ENCODE measurements at regions not wholly inside any gene's neighbourhood (a gene's known extent, or its start where the extent isn't known, plus 50 kb on each side); places are given as distances from the start of the nearest gene placed in this dataset.

DNA sequence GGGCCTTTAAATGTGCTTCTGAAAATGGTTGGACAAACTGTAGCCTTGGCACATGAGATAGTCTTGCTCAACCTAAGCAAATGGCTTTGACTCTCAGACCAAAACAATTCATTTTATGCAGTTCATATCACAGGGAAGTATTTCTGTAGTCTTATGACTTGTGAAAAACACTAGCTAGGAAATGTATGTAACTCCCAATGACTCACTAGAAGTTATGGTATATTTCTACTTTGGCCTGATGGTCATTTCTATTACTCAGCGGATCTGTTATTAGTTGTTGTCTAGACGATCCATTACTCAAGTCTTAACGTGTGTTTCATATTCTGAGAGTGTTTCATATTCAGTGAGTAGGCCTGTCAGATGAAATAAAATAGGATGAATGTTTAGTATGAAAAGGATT, 1333.5 kb downstream of the KHDRBS2 start:
- peaks cover 0 to 4% of the 10 kb centered on the region in 2 experiments; a peak in 1 of 4 replicates for H3K9me3 ChIP-seq (ENCODE audit: insufficient read depth in 2 of 2, low read depth in 1 of 2, low read length in 1 of 2)
- H3K23ac ChIP-seq (ENCODE audit: insufficient read length), result no peak overlapping the region
- H3K4me1 ChIP-seq (replicated peaks in 1 of 4; ENCODE audit: control insufficient read depth in 3 of 4, insufficient read depth in 4 of 4, low read length in 3 of 4), result no peaks in the 10 kb centered on the region
- H3K56ac ChIP-seq (replicated peaks; ENCODE audit: insufficient read length, low read depth, low read length), result no peak overlapping the region
- H3K9ac ChIP-seq (replicated peaks in 1 of 4; ENCODE audit: extremely low read depth in 1 of 4, low read depth in 3 of 4, low read length in 3 of 4), result no peak overlapping the region
- no peak overlapping the region for H4K8ac ChIP-seq (ENCODE audit: extremely low read depth, insufficient read depth, low read length)
- H3K14ac ChIP-seq (ENCODE audit: insufficient read length), result no peak overlapping the region
- FAIRE-seq, result no peak
- no peaks in the 10 kb centered on the region for H3K23me2 ChIP-seq (ENCODE audit: low read depth, low read length)
- H3K27ac ChIP-seq (ENCODE audit: low read depth, low read length), result no peak overlapping the region
- no peak overlapping the region for H3K4ac ChIP-seq (replicated peaks; ENCODE audit: insufficient read length, low read depth, low read length)
- H3K4me3 ChIP-seq (ENCODE audit: extremely low read depth in 1 of 4, insufficient read depth in 2 of 4, low read depth in 3 of 4, low read length in 4 of 4), result no peak overlapping the region
- no peak overlapping the region for H2AFZ ChIP-seq (ENCODE audit: low read length)
- H2BK5ac ChIP-seq (ENCODE audit: low read depth, low read length), result no peak overlapping the region
- H2AK5ac ChIP-seq (ENCODE audit: low read depth, low read length), result no peak overlapping the region
- H3K79me2 ChIP-seq (ENCODE audit: control insufficient read depth in 1 of 2, insufficient read depth in 2 of 2, low read length in 2 of 2), result no peaks in the 10 kb centered on the region
- WGBS, 2 experiments (ENCODE audit: extremely low coverage in 1 of 2, insufficient coverage in 1 of 2, insufficient read length in 1 of 2, insufficient replicate concordance in 2 of 2, low coverage in 1 of 2, low lambda C conversion rate in 2 of 2, missing lambda C conversion rate in 1 of 2), result 99% methylated on average over 3 of the region's 3 CpGs; no CpG with 5 or more reads in 1 of the 2 experiments
- no peak overlapping the region for H2BK20ac ChIP-seq (ENCODE audit: low read length)
- no peak overlapping the region for H2BK12ac ChIP-seq (ENCODE audit: low read depth, low read length)
- no peak overlapping the region for H3K18ac ChIP-seq (ENCODE audit: extremely low read depth, low read length)
- no peaks in the 10 kb centered on the region for H3K27me3 ChIP-seq (replicated peaks in 1 of 4; ENCODE audit: control insufficient read depth in 3 of 4, extremely low read depth in 1 of 4, insufficient read depth in 3 of 4, low read length in 3 of 4)
- H3K36me3 ChIP-seq (ENCODE audit: control insufficient read depth in 2 of 4, insufficient read depth in 4 of 4, low read length in 3 of 4), result no peaks in the 10 kb centered on the region
- no peak overlapping the region for H2BK15ac ChIP-seq (ENCODE audit: low read length)
- H3K79me1 ChIP-seq (ENCODE audit: low read depth, low read length), result no peaks in the 10 kb centered on the region
- ChIA-PET CTCF (ENCODE audit: partially characterized antibody) (no interaction called here), POLR2A (ENCODE audit: partially characterized antibody) (no interaction called here)
- H4K91ac ChIP-seq (replicated peaks; ENCODE audit: insufficient read length, low read length), result no peak overlapping the region
- no peak overlapping the region for H2BK120ac ChIP-seq (replicated peaks; ENCODE audit: low read depth, low read length)
- no peak for DNase-seq (ENCODE audit: low read depth in 1 of 2, low spot score in 2 of 2)
- no peaks in the 10 kb centered on the region for H4K20me1 ChIP-seq (replicated peaks in 1 of 2; ENCODE audit: control insufficient read depth in 1 of 2, insufficient read depth in 2 of 2, low read length in 2 of 2)
- no peak overlapping the region for H4K5ac ChIP-seq (ENCODE audit: insufficient read length, low read depth, low read length)
- H3K4me2 ChIP-seq (ENCODE audit: insufficient read depth in 1 of 2, low read depth in 2 of 2, low read length in 2 of 2), result no peak overlapping the region
- TF ChIP-seq TAF7 (optimal IDR thresholded peaks at IDR 0.05; ENCODE audit: borderline replicate concordance, low read depth, low read length), result no peak
- TF ChIP-seq SUZ12 (IDR thresholded peaks at IDR 0.05; ENCODE audit: low read length), result no peak
- TF ChIP-seq SRF (IDR thresholded peaks at IDR 0.05; ENCODE audit: low read depth, low read length), result no peak
- TF ChIP-seq RXRA (IDR thresholded peaks at IDR 0.05; ENCODE audit: insufficient read depth, low read depth, low read length), result no peak
- TF ChIP-seq EGR1 (IDR thresholded peaks at IDR 0.05; ENCODE audit: borderline replicate concordance, low read depth, low read length), result no peak
- no peak for TF ChIP-seq RAD21 (IDR thresholded peaks at IDR 0.05 in 1 of 2, conservative IDR thresholded peaks at IDR 0.05 in 1 of 2; ENCODE audit: low read depth in 2 of 2, low read length in 2 of 2)
- TF ChIP-seq RFX5 (IDR thresholded peaks at IDR 0.05; ENCODE audit: borderline replicate concordance, low read depth, low read length), result no peak
- TF ChIP-seq PHF8 (conservative IDR thresholded peaks at IDR 0.05; ENCODE audit: low read depth, low read length), result no peak
- TF ChIP-seq SAP30 (IDR thresholded peaks at IDR 0.05; ENCODE audit: insufficient read depth, insufficient replicate concordance, low read length), result no peak
- no peak for TF ChIP-seq HDAC2 (IDR thresholded peaks at IDR 0.05; ENCODE audit: borderline replicate concordance in 1 of 2, low read depth in 2 of 2, low read length in 2 of 2)
- no peak for TF ChIP-seq CREB1 (IDR thresholded peaks at IDR 0.05)
- TF ChIP-seq SIX5 (IDR thresholded peaks at IDR 0.05; ENCODE audit: low read depth, low read length), result no peak
- TF ChIP-seq ASH2L (IDR thresholded peaks at IDR 0.05; ENCODE audit: low read length), result no peak
- TF ChIP-seq JUN (IDR thresholded peaks at IDR 0.05; ENCODE audit: low read depth, low read length), result no peak

All from H1 (cell line).